Right lobe of liver (tissue), 6 donors: ENCODE measurements at regions not wholly inside any gene's neighbourhood (a gene's known extent, or its start where the extent isn't known, plus 50 kb on each side); places are given as distances from the start of the nearest gene placed in this dataset.

Experiments
- ATAC-seq, 4 donors: fragments of 200-7000 bp; cut with Tn5 transposase; one replicate each; pipeline ENCODE4 v1.9.1; 2020; ENCODE audit warnings: mild to moderate bottlenecking in 4 of 4, moderate library complexity in 4 of 4
- DNase-seq, 3 donors: peaks; one replicate each; pipeline ENCODE4 v3.0.0-alpha.2; 2020
- H3K27ac ChIP-seq, 3 donors: fragments of 200-600 bp; one replicate each; pipeline ENCODE4 v1.8.0; 2022
- H3K27me3 ChIP-seq, 2 donors: fragments of 200-600 bp; one replicate each; pipeline ENCODE4 v1.8.0; 2022
- H3K36me3 ChIP-seq, 4 donors: fragments of 200-600 bp; sonication (generic) in 1 of 4; one replicate each; pipeline versions ENCODE4 v1.5.1 to v1.8.0; 2017 to 2022; ENCODE audit warnings: control low read depth in 1 of 4
- H3K4me1 ChIP-seq, 4 donors: fragments of 200-600 bp; sonication (generic) in 1 of 4; one replicate each; pipeline versions ENCODE4 v1.5.1 to v1.8.0; 2017 to 2022; ENCODE audit warnings: control low read depth in 1 of 4
- H3K4me3 ChIP-seq, 3 donors: fragments of 200-600 bp; one replicate each; pipeline ENCODE4 v1.8.0; 2022
- H3K9me3 ChIP-seq, 4 donors: fragments of 200-600 bp; sonication (generic) in 1 of 4; one replicate each; pipeline versions ENCODE4 v1.5.1 to v1.8.0; 2017 to 2022; ENCODE audit warnings: control low read depth in 1 of 4
- CTCF ChIP-seq, 4 donors: fragments of 200-600 bp in 3 of 4; fragments of 450-650 bp in 1 of 4; IDR thresholded peaks; one replicate each; pipeline versions ENCODE4 v1.5.1 to v1.8.0; 2016 to 2022; ENCODE audit warnings: antibody characterized with exemption in 4 of 4, mild to moderate bottlenecking in 2 of 4
- POLR2A ChIP-seq: fragments of 450-650 bp; IDR thresholded peaks from one replicate; pipeline ENCODE4 v1.6.1; 2017; ENCODE audit warnings: antibody characterized with exemption, mild to moderate bottlenecking
- WGBS: methylation state at CpG from one replicate; pipeline ENCODE4 v1.1.6; 2018; ENCODE audit warnings: low coverage, low lambda C conversion rate; ENCODE audit not compliant: insufficient coverage; ENCODE audit errors: missing lambda C conversion rate; 5-methylcytosine and 5-hydroxymethylcytosine counted together
- intact Hi-C, 2 donors: fragments of 100-400 bp; cut with DNase I; formaldehyde crosslinking; loops; one replicate each; pipeline versions ENCODE4 v1.11.2 to v1.14.1; 2022
- donor health status: DM: no; HTN: yes; CAD: no.
- donor health status: DM: no; HTN: no; CAD: no.
- donor health status: DM: no; HTN: no; CAD: no.
- donor health status: DM: no; HTN: yes; CAD: no.
- donor health status: DM: no; HTN: yes; CAD: no.

GRCh38 chrX:142149919-142150318 lies 55.2 kb downstream of the MAGEC2 start:
- 51% methylated on average over 5 of the region's 7 CpGs for WGBS
- intact Hi-C loops, result no loop called here
- Histone ChIP-seq H3K4me3 (no peak overlapping the region), H3K9me3 (no peaks in the 10 kb centered on the region), H3K27ac (no peak overlapping the region), H3K4me1 (no peaks in the 10 kb centered on the region), H3K36me3 (no peaks in the 10 kb centered on the region), H3K27me3 (no peaks in the 10 kb centered on the region)
- ATAC-seq, result no peak
- TF ChIP-seq POLR2A (no peak), CTCF (IDR thresholded peaks at IDR 0.05) (no peak)
- no peak for DNase-seq

GRCh38 chrX:142134533-142134932 lies 70.6 kb downstream of the MAGEC2 start:
- no peak for ATAC-seq
- WGBS, result 10% methylated on average over 2 of the region's 2 CpGs
- DNase-seq, result no peak
- H3K4me3 ChIP-seq, result no peak overlapping the region
- intact Hi-C loops, result no loop called here
- no peak overlapping the region for H3K27ac ChIP-seq
- no peak for TF ChIP-seq CTCF (IDR thresholded peaks at IDR 0.05)
- no peaks in the 10 kb centered on the region for H3K36me3 ChIP-seq
- no peaks in the 10 kb centered on the region for H3K9me3 ChIP-seq
- H3K4me1 ChIP-seq, result no peaks in the 10 kb centered on the region
- no peaks in the 10 kb centered on the region for H3K27me3 ChIP-seq

GRCh38 chrX:142096253-142096652 lies 108.8 kb downstream of the MAGEC2 start:
- ATAC-seq, result peak; percentile 37 to 84 (median 56)
- intact Hi-C loops, result no loop called here
- no peaks in the 10 kb centered on the region for H3K36me3 ChIP-seq
- no peak for DNase-seq
- TF ChIP-seq CTCF (IDR thresholded peaks at IDR 0.05), result no peak
- no peak for TF ChIP-seq POLR2A
- 21% methylated on average over 1 of the region's 1 CpG for WGBS
- no peaks in the 10 kb centered on the region for H3K9me3 ChIP-seq
- H3K4me3 ChIP-seq, result no peak overlapping the region
- no peak overlapping the region for H3K27ac ChIP-seq
- H3K4me1 ChIP-seq, result no peaks in the 10 kb centered on the region
- peaks cover 0 to 9% of the 10 kb centered on the region in 2 donors for H3K27me3 ChIP-seq

GRCh38 chrX:142095651-142096245 lies 109.3 kb downstream of the MAGEC2 start:
- DNase-seq, result no peak

More at GRCh38 chrX:142095651-142096245, 109.3 kb downstream of the MAGEC2 start:
- H3K27ac ChIP-seq, result no peak overlapping the region
- no peak overlapping the region for H3K4me3 ChIP-seq
- intact Hi-C loops, result no loop called here
- ATAC-seq, result peak in 1 of 4 donors; percentile 59
- H3K27me3 ChIP-seq, result peaks cover 0 to 9% of the 10 kb centered on the region in 2 donors
- H3K36me3 ChIP-seq, result no peaks in the 10 kb centered on the region
- 49% methylated on average over 4 of the region's 5 CpGs for WGBS
- no peaks in the 10 kb centered on the region for H3K9me3 ChIP-seq
- TF ChIP-seq POLR2A (no peak), CTCF (IDR thresholded peaks at IDR 0.05) (no peak)
- no peaks in the 10 kb centered on the region for H3K4me1 ChIP-seq
